RWPE2 (cell line): ENCODE measurements at regions not wholly inside any gene's neighbourhood (a gene's known extent, or its start where the extent isn't known, plus 50 kb on each side); places are given as distances from the start of the nearest gene placed in this dataset.
"Not testable (repeated sequence)": the region's sequence is repeated elsewhere in the genome, so short reads cannot be mapped to it uniquely, and the experiment has no call there.

ENCODE experiments used
- ATAC-seq: fragments of 200-7000 bp; cut with Tn5 transposase; 3 replicates; pipeline ENCODE4 v1.9.1; 2021; ENCODE audit warnings: low read depth
- DNase-seq: peaks from one replicate; pipeline ENCODE4 v3.0.0-alpha.2; 2020; ENCODE audit warnings: low spot score
- H3K27ac ChIP-seq: fragments of 450-650 bp; 2 replicates; pipeline ENCODE4 v1.5.1; 2017; ENCODE audit warnings: mild to moderate bottlenecking; ENCODE audit not compliant: poor library complexity, severe bottlenecking
- H3K27me3 ChIP-seq: fragments of 250-450 bp; sonication (Bioruptor Pico); 2 replicates; pipeline ENCODE4 v1.5.1; 2021; ENCODE audit warnings: mild to moderate bottlenecking, moderate library complexity; ENCODE audit not compliant: insufficient read depth, poor library complexity, severe bottlenecking
- H3K36me3 ChIP-seq: fragments of 250-450 bp; sonication (Bioruptor Pico); 2 replicates; pipeline ENCODE4 v1.5.1; 2020; ENCODE audit warnings: low read depth, mild to moderate bottlenecking, moderate library complexity
- H3K4me1 ChIP-seq: fragments of 250-450 bp; sonication (Bioruptor Pico); 2 replicates; pipeline ENCODE4 v1.5.1; 2021; ENCODE audit warnings: mild to moderate bottlenecking, moderate library complexity; ENCODE audit not compliant: insufficient read depth, poor library complexity, severe bottlenecking
- H3K4me3 ChIP-seq: fragments of 250-450 bp; sonication (Bioruptor Pico); 2 replicates; pipeline ENCODE4 v1.5.1; 2021; ENCODE audit warnings: mild to moderate bottlenecking, moderate library complexity; ENCODE audit not compliant: severe bottlenecking
- H3K9me3 ChIP-seq: fragments of 250-450 bp; sonication (Bioruptor Pico); 2 replicates; pipeline ENCODE4 v1.5.1; 2021; ENCODE audit warnings: mild to moderate bottlenecking, moderate library complexity; ENCODE audit not compliant: severe bottlenecking
- CTCF ChIP-seq: fragments of 450-650 bp; IDR thresholded peaks from one replicate; pipeline ENCODE4 v1.5.1; 2017; ENCODE audit warnings: mild to moderate bottlenecking, moderate library complexity; ENCODE audit not compliant: poor library complexity, severe bottlenecking

- Histone ChIP-seq H3K4me1 (no peaks in the 10 kb centered on the region), H3K27ac (no peak overlapping the region), H3K9me3 (no peaks in the 10 kb centered on the region), H3K27me3 (peaks cover 44% of the 10 kb centered on the region), H3K36me3 (no peaks in the 10 kb centered on the region), H3K4me3 (no peak overlapping the region)
- ATAC-seq = no peak
- TF ChIP-seq CTCF = no peak
- no peak for DNase-seq
Observed at GRCh38 chr1:5769146-5769545, 223.1 kb downstream of the NPHP4 start.

- ATAC-seq (no peak), DNase-seq (no peak)
- H3K9me3 ChIP-seq = no peaks in the 10 kb centered on the region
- no peak overlapping the region for H3K27ac ChIP-seq
- H3K36me3 ChIP-seq = no peaks in the 10 kb centered on the region
- no peak for TF ChIP-seq CTCF
- no peaks in the 10 kb centered on the region for H3K4me1 ChIP-seq
- H3K4me3 ChIP-seq = no peak overlapping the region
- H3K27me3 ChIP-seq = peaks cover 44% of the 10 kb centered on the region
Observed at GRCh38 chr1:5768014-5768413, 224.2 kb downstream of the NPHP4 start.

- peaks cover 45% of the 10 kb centered on the region for H3K27me3 ChIP-seq
- not testable (repeated sequence) for H3K4me1 ChIP-seq, H3K27ac ChIP-seq, H3K9me3 ChIP-seq, ATAC-seq, H3K36me3 ChIP-seq, DNase-seq, H3K4me3 ChIP-seq
Observed at GRCh38 chr1:5766996-5767395, 225.2 kb downstream of the NPHP4 start.

- no peak overlapping the region for H3K4me3 ChIP-seq
- no peaks in the 10 kb centered on the region for H3K4me1 ChIP-seq
- no peak for DNase-seq
- no peak overlapping the region for H3K27ac ChIP-seq
- TF ChIP-seq CTCF = no peak
- peaks cover 48% of the 10 kb centered on the region for H3K27me3 ChIP-seq
- ATAC-seq = no peak
- no peaks in the 10 kb centered on the region for H3K36me3 ChIP-seq
- H3K9me3 ChIP-seq = no peaks in the 10 kb centered on the region
Observed at GRCh38 chr1:5765997-5766913, 226.0 kb downstream of the NPHP4 start.

- H3K4me1 ChIP-seq = no peaks in the 10 kb centered on the region
Observed at GRCh38 chr1:5765483-5765882, 226.7 kb downstream of the NPHP4 start.

More at GRCh38 chr1:5765483-5765882, 226.7 kb downstream of the NPHP4 start:
- Histone ChIP-seq H3K4me3 (no peak overlapping the region), H3K27ac (no peak overlapping the region), H3K36me3 (no peaks in the 10 kb centered on the region), H3K27me3 (peaks cover 43% of the 10 kb centered on the region), H3K9me3 (no peaks in the 10 kb centered on the region)
- DNase-seq = no peak
- TF ChIP-seq CTCF = no peak
- no peak for ATAC-seq
